Erythroblast (primary cell): ENCODE measurements at regions not wholly inside any gene's neighbourhood (a gene's known extent, or its start where the extent isn't known, plus 50 kb on each side); places are given as distances from the start of the nearest gene placed in this dataset.

Experiments used
- GATA1 ChIP-seq: IDR thresholded peaks from 2 replicates; pipeline ENCODE4 v1.6.1; 2011; ENCODE audit warnings: low read depth, mild to moderate bottlenecking, control low read depth, low read length, moderate library complexity
- POLR2A ChIP-seq: IDR thresholded peaks from 2 replicates; pipeline ENCODE4 v1.6.1; 2011; ENCODE audit warnings: mild to moderate bottlenecking, low read length

- TF ChIP-seq POLR2A (no peak), GATA1 (no peak)
Observed at GRCh38 chr3:96731031-96731430, 83.4 kb upstream of the EPHA6 start.
